HCT116 (cell line): ENCODE measurements at regions not wholly inside any gene's neighbourhood (a gene's known extent, or its start where the extent isn't known, plus 50 kb on each side); places are given as distances from the start of the nearest gene placed in this dataset.

Experiments used
- ATAC-seq: fragments of 200-7000 bp; cut with Tn5 transposase; 2 replicates; pipeline ENCODE4 v1.9.1; 2020; ENCODE audit warnings: mild to moderate bottlenecking, moderate library complexity
- BruUV-seq: library from RNA; stranded (reverse); fragments of 400-500 nt; replicated peaks from 2 replicates; lab custom pipeline; 2021; lab: Mats Ljungman, UMichigan
- CTCF ChIA-PET: fragments of 300-600 bp; sonication (Branson Sonifier 250); formaldehyde crosslinking; loops from one replicate; lab custom pipeline; 2021; ENCODE audit warnings: antibody characterized with exemption; lab: Charles Lee
- POLR2A ChIA-PET: fragments of 300-600, 350-600 bp; sonication (Branson Sonifier 250); formaldehyde crosslinking; loops from one replicate; lab custom pipeline; 2021; ENCODE audit warnings: antibody characterized with exemption; lab: Charles Lee
- RAD21 ChIA-PET, 2 experiments: fragments of 300-600 bp; sonication (Branson Sonifier 250); formaldehyde crosslinking; loops; one replicate each; lab custom pipeline; 2023; ENCODE audit warnings: low total read pairs in 2 of 2; ENCODE audit not compliant: uncharacterized antibody in 2 of 2, unreplicated experiment in 2 of 2, low non-redundant PET in 1 of 2; lab: Charles Lee
- DNase-seq: peaks from one replicate; pipeline ENCODE4 v3.0.0-alpha.2; 2010; ENCODE audit warnings: low read depth, low spot score
- H2AFZ ChIP-seq: fragments of 200-600 bp; shearing (Covaris generic), sonication (generic); 2 replicates; pipeline ENCODE4 v1.6.1; 2017; ENCODE audit warnings: low read depth, mixed run types, mixed read lengths, antibody characterized with exemption, low read length; ENCODE audit not compliant: poor library complexity, severe bottlenecking
- H3K27ac ChIP-seq: 2 replicates; pipeline ENCODE4 v1.5.1; 2012; ENCODE audit warnings: low read depth, low read length
- H3K27me3 ChIP-seq: fragments of 200-600 bp; sonication (generic); 2 replicates; pipeline ENCODE4 v1.6.1; 2016; ENCODE audit warnings: mixed run types, low read length, mixed read lengths; ENCODE audit not compliant: insufficient read depth
- H3K36me3 ChIP-seq, 2 experiments: fragments of 200-500 bp in 1 of 2; fragments of 200-600 bp in 1 of 2; sonication (Bioruptor generic) in 1 of 2; sonication (generic) in 1 of 2; 2 replicates each; pipeline versions ENCODE4 v1.5.1 to v1.6.1; 2014 to 2016; ENCODE audit warnings: low read length in 2 of 2, inconsistent platforms in 1 of 2, mixed read lengths in 1 of 2, mixed run types in 1 of 2; ENCODE audit not compliant: insufficient read depth in 2 of 2, control insufficient read depth in 1 of 2
- H3K4me1 ChIP-seq, 2 experiments: fragments of 200-600 bp in 1 of 2; sonication (generic) in 1 of 2; 2 replicates each; pipeline versions ENCODE4 v1.5.1 to v1.6.1; 2012 to 2017; ENCODE audit warnings: low read length in 2 of 2, inconsistent platforms in 1 of 2, mild to moderate bottlenecking in 1 of 2, mixed read lengths in 1 of 2, mixed run types in 1 of 2, moderate library complexity in 1 of 2; ENCODE audit not compliant: insufficient read depth in 2 of 2, control insufficient read depth in 1 of 2
- H3K4me2 ChIP-seq: fragments of 200-600 bp; sonication (generic); 2 replicates; pipeline ENCODE4 v1.6.1; 2017; ENCODE audit warnings: mixed run types, low read length, mixed read lengths
- H3K4me3 ChIP-seq, 2 experiments: fragments of 200-600 bp in 1 of 2; sonication (generic) in 1 of 2; replicated peaks in 1 of 2; 2 replicates each; pipeline ENCODE4 v1.5.1; 2011 to 2016; ENCODE audit warnings: low read length in 2 of 2, control low read depth in 1 of 2, low read depth in 1 of 2, mild to moderate bottlenecking in 1 of 2, mixed read lengths in 1 of 2, mixed run types in 1 of 2
- H3K79me2 ChIP-seq: fragments of 200-600 bp; sonication (generic); 2 replicates; pipeline ENCODE4 v1.6.1; 2017; ENCODE audit warnings: mild to moderate bottlenecking, mixed run types, low read length, moderate library complexity, mixed read lengths; ENCODE audit not compliant: insufficient read depth
- H3K9ac ChIP-seq: fragments of 200-600 bp; sonication (generic); 2 replicates; pipeline ENCODE4 v1.6.1; 2016; ENCODE audit warnings: low read length, mixed read lengths
- H3K9me2 ChIP-seq: fragments of 200-600 bp; sonication (generic), shearing (Covaris generic); 2 replicates; pipeline ENCODE4 v1.6.1; 2017; ENCODE audit warnings: mixed run types, mild to moderate bottlenecking, moderate library complexity; ENCODE audit not compliant: insufficient read depth
- H3K9me3 ChIP-seq, 2 experiments: fragments of 200-500 bp in 1 of 2; fragments of 200-600 bp in 1 of 2; sonication (Bioruptor generic) in 1 of 2; sonication (generic) in 1 of 2; 2 replicates each; pipeline ENCODE4 v1.6.1; 2014 to 2017; ENCODE audit warnings: low read length in 2 of 2, mixed read lengths in 2 of 2, inconsistent platforms in 1 of 2, low read depth in 1 of 2, mild to moderate bottlenecking in 1 of 2, mixed run types in 1 of 2, moderate library complexity in 1 of 2; ENCODE audit not compliant: control insufficient read depth in 1 of 2, insufficient read depth in 1 of 2
- H4K20me1 ChIP-seq: fragments of 200-600 bp; sonication (generic), shearing (Covaris generic); 2 replicates; pipeline ENCODE4 v1.6.1; 2017; ENCODE audit warnings: mixed run types, mild to moderate bottlenecking, moderate library complexity; ENCODE audit not compliant: insufficient read depth
- EGR1 ChIP-seq: IDR thresholded peaks from 2 replicates; pipeline ENCODE4 v1.6.1; 2012; ENCODE audit warnings: low read depth
- ELF1 ChIP-seq: IDR thresholded peaks from 2 replicates; pipeline ENCODE4 v1.6.1; 2012; ENCODE audit warnings: low read depth, borderline replicate concordance
- EZH2 ChIP-seq: fragments of 200-600 bp; sonication (generic); IDR thresholded peaks from 2 replicates; pipeline ENCODE4 v1.6.1; 2017; ENCODE audit warnings: antibody characterized with exemption, mixed run types
- EZH2phosphoT487 ChIP-seq: fragments of 200-600 bp; IDR thresholded peaks from 2 replicates; pipeline ENCODE4 v1.6.1; 2018; ENCODE audit warnings: antibody characterized with exemption, borderline replicate concordance
- FOSL1 ChIP-seq: IDR thresholded peaks from 2 replicates; pipeline ENCODE4 v1.6.1; 2012; ENCODE audit warnings: low read depth
- RAD21 ChIP-seq: IDR thresholded peaks from 2 replicates; pipeline ENCODE4 v1.6.1; 2012; ENCODE audit warnings: low read depth, mild to moderate bottlenecking
- TCF7L2 ChIP-seq: IDR thresholded peaks from 2 replicates; pipeline ENCODE4 v1.7.0; 2011; ENCODE audit warnings: borderline replicate concordance, inconsistent platforms; ENCODE audit not compliant: insufficient read depth, insufficient read length; ENCODE audit errors: extremely low read depth
- ZBTB33 ChIP-seq: IDR thresholded peaks from 2 replicates; pipeline ENCODE4 v1.6.1; 2011; ENCODE audit warnings: mild to moderate bottlenecking, low read length, moderate library complexity; ENCODE audit not compliant: insufficient replicate concordance; ENCODE audit errors: extremely low read depth
- intact Hi-C: fragments of 100-400 bp; cut with micrococcal nuclease; formaldehyde crosslinking; loops from 2 replicates; pipeline ENCODE4 v1.10.0; 2022
- TF ChIP-seq, protein P1 (sequence below): IDR thresholded peaks from 2 replicates; pipeline ENCODE4 v1.6.1; 2012

DNA sequence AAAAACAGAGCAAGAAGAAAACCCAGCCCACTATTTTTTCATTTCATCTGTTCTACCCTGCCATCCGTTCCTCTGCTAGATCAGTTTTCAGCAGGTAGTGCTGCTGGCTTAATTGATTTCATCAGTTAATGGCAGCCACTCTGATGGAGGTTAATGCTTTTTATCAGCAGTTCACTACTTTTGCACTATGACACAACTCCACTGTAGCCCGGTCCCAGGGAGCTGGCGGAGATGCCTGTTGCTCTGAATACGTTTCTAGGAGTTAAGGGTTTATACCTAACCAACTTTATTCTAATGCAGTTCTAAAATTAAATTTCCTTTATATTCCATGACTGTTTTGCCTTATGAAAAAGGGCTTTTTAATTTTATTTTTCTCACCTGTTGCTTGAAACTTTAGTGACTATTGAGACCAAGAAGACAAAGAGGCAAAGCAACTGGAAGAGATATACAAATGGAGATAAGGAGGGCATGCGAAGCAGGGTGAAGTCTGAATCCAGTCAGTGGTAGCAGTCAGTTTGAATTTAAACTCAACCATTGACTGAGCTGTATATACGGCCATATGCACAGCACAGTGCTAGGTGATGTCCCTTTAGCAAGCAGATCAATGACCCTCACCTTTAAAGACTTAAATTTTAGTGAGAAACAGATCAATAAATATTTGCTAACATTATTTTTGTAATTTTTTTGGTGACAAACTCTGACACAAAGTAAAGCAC, 477.9 kb downstream of the LMO4 start:
- intact Hi-C loops: loop anchor here (5.0 kb wide), 1 partner anchor 479 kb away; the partner anchor contains the start of gene LMO4

More for the DNA sequence above, 477.9 kb downstream of the LMO4 start:
- Histone ChIP-seq H3K36me3 (no peaks in the 10 kb centered on the region), H2AFZ (peak overlapping the region; percentile 92), H3K79me2 (no peaks in the 10 kb centered on the region), H3K4me2 (peak overlapping the region; percentile 86), H3K27ac (peak overlapping the region; percentile 49), H3K9me3 (no peaks in the 10 kb centered on the region), H3K9me2 (no peaks in the 10 kb centered on the region), H4K20me1 (no peaks in the 10 kb centered on the region), H3K4me1 (peaks cover 14 to 24% of the 10 kb centered on the region in 2 experiments), H3K27me3 (no peaks in the 10 kb centered on the region), H3K9ac (peak overlapping the region; percentile 18; the same call in 1 of the 2 replicates), H3K4me3 (peak overlapping the region; percentile 4 to 52; a peak in 3 of 4 replicates)
- TF ChIP-seq EGR1 (no peak), FOSL1 (no peak), ELF1 (no peak), EZH2 (no peak), RAD21 (no peak), TCF7L2 (no peak), ZBTB33 (no peak), EZH2phosphoT487 (no peak)
- TF ChIP-seq, protein P1, sequence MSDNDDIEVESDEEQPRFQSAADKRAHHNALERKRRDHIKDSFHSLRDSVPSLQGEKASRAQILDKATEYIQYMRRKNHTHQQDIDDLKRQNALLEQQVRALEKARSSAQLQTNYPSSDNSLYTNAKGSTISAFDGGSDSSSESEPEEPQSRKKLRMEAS: no peak
- no peak for DNase-seq
- ChIA-PET POLR2A (interaction anchor here (0.9 kb wide), 1 partner anchor 10 kb away, joined by 4 read pairs; no protein-coding TSS in a partner anchor), CTCF (no interaction called here), RAD21 (no interaction called here)
- peak; percentile 66 for ATAC-seq
- BruUV-seq: no TSS peak
